GM12891 (cell line): ENCODE measurements at regions not wholly inside any gene's neighbourhood (a gene's known extent, or its start where the extent isn't known, plus 50 kb on each side); places are given as distances from the start of the nearest gene placed in this dataset.

ENCODE experiments used
- POLR2A ChIP-seq: IDR thresholded peaks from 2 replicates; pipeline ENCODE4 v1.6.1; 2011; ENCODE audit warnings: low read depth, low read length, control low read depth
- POLR2AphosphoS5 ChIP-seq: IDR thresholded peaks from 2 replicates; pipeline ENCODE4 v1.6.1; 2011; ENCODE audit warnings: low read depth, low read length, control low read depth
- SPI1 ChIP-seq: IDR thresholded peaks from 2 replicates; pipeline ENCODE4 v1.6.1; 2011; ENCODE audit warnings: low read depth, low read length, control low read depth
- TAF1 ChIP-seq: IDR thresholded peaks from 2 replicates; pipeline ENCODE4 v1.6.1; 2011; ENCODE audit warnings: low read depth, low read length, control low read depth

DNA sequence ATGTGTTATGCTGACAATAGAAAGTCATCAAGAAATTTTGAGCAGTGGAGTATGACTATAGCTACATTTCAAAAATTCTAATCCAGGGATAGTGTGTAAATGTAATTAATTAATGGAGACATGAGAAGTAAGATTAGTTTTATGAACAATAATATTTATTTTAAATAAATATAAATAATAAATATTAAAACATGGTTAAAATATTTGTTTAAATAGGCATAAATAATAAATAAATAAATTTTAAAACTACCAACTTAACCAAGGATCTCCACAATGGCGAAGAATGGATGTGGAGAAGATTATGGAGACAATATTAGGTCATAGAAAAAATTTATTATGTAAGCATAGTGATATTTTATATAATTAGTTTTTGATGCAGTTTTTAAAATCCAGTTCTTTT is 588.2 kb upstream of the NOVA1 start:
- no peak for TF ChIP-seq POLR2A
- no peak for TF ChIP-seq TAF1
- TF ChIP-seq POLR2AphosphoS5, result no peak
- no peak for TF ChIP-seq SPI1
